ENCODE measurements at regions not wholly inside any gene's neighbourhood (a gene's known extent, or its start where the extent isn't known, plus 50 kb on each side); places are given as distances from the start of the nearest gene placed in this dataset.

GRCh38 chr2:222133897-222134296 is 164.9 kb downstream of the PAX3 start:
- no peak for ATAC-seq (ENCODE audit: insufficient read depth, low FRiP score)
- no peaks in the 10 kb centered on the region for H3K4me1 ChIP-seq (ENCODE audit: control insufficient read depth in 5 of 5, insufficient read depth in 5 of 5, low read length in 5 of 5)
- H3K27ac ChIP-seq (ENCODE audit: low read depth in 1 of 2, low read length in 1 of 2) = no peak overlapping the region
- no peak for DNase-seq
- H3K27me3 ChIP-seq (ENCODE audit: control insufficient read depth in 3 of 3, insufficient read depth in 3 of 3, low read length in 2 of 3) = no peaks in the 10 kb centered on the region
- no peak overlapping the region for H3K4me3 ChIP-seq
- no peak for TF ChIP-seq CTCF (IDR thresholded peaks at IDR 0.05; ENCODE audit: control extremely low read depth, extremely low read depth)
- WGBS, 2 donors = 77 to 89% methylated on average over 7 of the region's 7 CpGs
- H3K9ac ChIP-seq (ENCODE audit: insufficient read depth in 1 of 2, low read length in 2 of 2) = no peak overlapping the region
- H3K36me3 ChIP-seq (ENCODE audit: control insufficient read depth in 4 of 4, insufficient read depth in 4 of 4, low read length in 4 of 4) = no peaks in the 10 kb centered on the region
- peaks cover 0 to 2% (median 0%) of the 10 kb centered on the region in 4 donors for H3K9me3 ChIP-seq (ENCODE audit: control insufficient read depth in 4 of 4, insufficient read depth in 3 of 4, low read length in 3 of 4)

- Histone ChIP-seq H3K36me3 (ENCODE audit: control insufficient read depth in 4 of 4, insufficient read depth in 4 of 4, low read length in 4 of 4) (no peaks in the 10 kb centered on the region), H3K9ac (ENCODE audit: insufficient read depth in 1 of 2, low read length in 2 of 2) (no peak overlapping the region), H3K9me3 (ENCODE audit: control insufficient read depth in 4 of 4, insufficient read depth in 3 of 4, low read length in 3 of 4) (no peaks in the 10 kb centered on the region), H3K4me3 (no peak overlapping the region), H3K4me1 (ENCODE audit: control insufficient read depth in 5 of 5, insufficient read depth in 5 of 5, low read length in 5 of 5) (no peaks in the 10 kb centered on the region), H3K27me3 (ENCODE audit: control insufficient read depth in 3 of 3, insufficient read depth in 3 of 3, low read length in 2 of 3) (no peaks in the 10 kb centered on the region), H3K27ac (ENCODE audit: low read depth in 1 of 2, low read length in 1 of 2) (no peak overlapping the region)
- DNase-seq = no peak
- WGBS, 2 donors = 68 to 83% methylated on average over 3 of the region's 3 CpGs
- no peak for TF ChIP-seq CTCF (IDR thresholded peaks at IDR 0.05; ENCODE audit: control extremely low read depth, extremely low read depth)
- ATAC-seq (ENCODE audit: insufficient read depth, low FRiP score) = no peak
Measured at GRCh38 chr2:222130855-222131254, 167.9 kb downstream of the PAX3 start.

- ATAC-seq (ENCODE audit: insufficient read depth, low FRiP score) = no peak
- no peak for DNase-seq
Measured at GRCh38 chr2:222127660-222128059, 171.1 kb downstream of the PAX3 start.

More at GRCh38 chr2:222127660-222128059, 171.1 kb downstream of the PAX3 start:
- Histone ChIP-seq H3K9ac (ENCODE audit: insufficient read depth in 1 of 2, low read length in 2 of 2) (no peak overlapping the region), H3K27me3 (ENCODE audit: control insufficient read depth in 3 of 3, insufficient read depth in 3 of 3, low read length in 2 of 3) (no peaks in the 10 kb centered on the region), H3K9me3 (ENCODE audit: control insufficient read depth in 4 of 4, insufficient read depth in 3 of 4, low read length in 3 of 4) (no peaks in the 10 kb centered on the region), H3K27ac (ENCODE audit: low read depth in 1 of 2, low read length in 1 of 2) (no peak overlapping the region), H3K36me3 (ENCODE audit: control insufficient read depth in 4 of 4, insufficient read depth in 4 of 4, low read length in 4 of 4) (no peaks in the 10 kb centered on the region), H3K4me1 (ENCODE audit: control insufficient read depth in 5 of 5, insufficient read depth in 5 of 5, low read length in 5 of 5) (no peaks in the 10 kb centered on the region), H3K4me3 (no peak overlapping the region)
- no peak for TF ChIP-seq CTCF (IDR thresholded peaks at IDR 0.05; ENCODE audit: control extremely low read depth, extremely low read depth)
- 67 to 70% methylated on average over 6 of the region's 6 CpGs for WGBS, 2 donors

Measured in lung (tissue), 11 donors.